H1 (cell line): ENCODE measurements at regions not wholly inside any gene's neighbourhood (a gene's known extent, or its start where the extent isn't known, plus 50 kb on each side); places are given as distances from the start of the nearest gene placed in this dataset.

Source experiments
- CTCF ChIA-PET: fragments of 300-600 bp; sonication (Branson Sonifier 250); formaldehyde crosslinking; loops from one replicate; lab custom pipeline; 2021; ENCODE audit not compliant: partially characterized antibody; lab: Charles Lee
- POLR2A ChIA-PET: fragments of 300-600 bp; sonication (Branson Sonifier 250); formaldehyde crosslinking; loops from one replicate; lab custom pipeline; 2021; ENCODE audit warnings: inconsistent platforms; ENCODE audit not compliant: partially characterized antibody; lab: Charles Lee
- DNase-seq, 2 experiments: peaks; one replicate each; pipeline versions ENCODE4 v3.0.0 to v3.0.0-alpha.2; 2010 to 2022; ENCODE audit warnings: low spot score in 2 of 2, low read depth in 1 of 2, mixed read lengths in 1 of 2
- FAIRE-seq: peaks from 2 replicates; lab custom pipeline; 2011; peaks lifted over from hg19 to GRCh38; lab: Jason Lieb, UNC
- H2AFZ ChIP-seq: 2 replicates; pipeline ENCODE4 v1.8.1; 2012; ENCODE audit warnings: low read length, inconsistent platforms
- H2AK5ac ChIP-seq: 2 replicates; pipeline ENCODE4 v1.6.1; 2013; ENCODE audit warnings: low read depth, low read length
- H2BK120ac ChIP-seq: replicated peaks from 2 replicates; pipeline ENCODE3; 2013; ENCODE audit warnings: low read depth, low read length, inconsistent platforms
- H2BK12ac ChIP-seq: 2 replicates; pipeline ENCODE4 v1.6.1; 2013; ENCODE audit warnings: low read depth, low read length
- H2BK15ac ChIP-seq: 2 replicates; pipeline ENCODE4 v1.6.1; 2013; ENCODE audit warnings: low read length
- H2BK20ac ChIP-seq: 2 replicates; pipeline ENCODE4 v1.6.1; 2013; ENCODE audit warnings: low read length
- H2BK5ac ChIP-seq: 2 replicates; pipeline ENCODE4 v1.6.1; 2013; ENCODE audit warnings: low read depth, low read length
- H3K14ac ChIP-seq: 2 replicates; pipeline ENCODE4 v1.6.1; 2013; ENCODE audit warnings: inconsistent platforms; ENCODE audit not compliant: insufficient read length
- H3K18ac ChIP-seq: 2 replicates; pipeline ENCODE4 v1.6.1; 2013; ENCODE audit warnings: low read length; ENCODE audit errors: extremely low read depth
- H3K23ac ChIP-seq: 2 replicates; pipeline ENCODE4 v1.6.1; 2013; ENCODE audit warnings: inconsistent platforms; ENCODE audit not compliant: insufficient read length
- H3K23me2 ChIP-seq: 2 replicates; pipeline ENCODE4 v1.6.1; 2013; ENCODE audit warnings: low read depth, low read length
- H3K27ac ChIP-seq: 2 replicates; pipeline ENCODE4 v1.6.1; 2011; ENCODE audit warnings: low read depth, low read length, inconsistent platforms
- H3K27me3 ChIP-seq, 4 experiments: replicated peaks in 1 of 4; 1 replicate in 1 of 4; 2 replicates in 3 of 4; pipeline versions ENCODE4 v1.6.1 to v1.8.1; 2011 to 2013; ENCODE audit warnings: low read length in 3 of 4, mild to moderate bottlenecking in 3 of 4, inconsistent platforms in 2 of 4, mixed read lengths in 2 of 4, moderate library complexity in 1 of 4; ENCODE audit not compliant: control insufficient read depth in 3 of 4, insufficient read depth in 3 of 4; ENCODE audit errors: extremely low read depth in 1 of 4
- H3K36me3 ChIP-seq, 4 experiments: 2 replicates each; pipeline versions ENCODE4 v1.6.1 to v1.8.1; 2011 to 2013; ENCODE audit warnings: mild to moderate bottlenecking in 4 of 4, low read length in 3 of 4, moderate library complexity in 2 of 4, control low read depth in 1 of 4, inconsistent platforms in 1 of 4; ENCODE audit not compliant: insufficient read depth in 4 of 4, control insufficient read depth in 2 of 4
- H3K4ac ChIP-seq: replicated peaks from 2 replicates; pipeline ENCODE3; 2013; ENCODE audit warnings: low read length, low read depth, mixed read lengths, inconsistent platforms; ENCODE audit not compliant: insufficient read length
- H3K4me1 ChIP-seq, 4 experiments: replicated peaks in 1 of 4; 1 replicate in 1 of 4; 2 replicates in 3 of 4; pipeline versions ENCODE4 v1.6.1 to v1.8.1; 2011 to 2013; ENCODE audit warnings: low read length in 3 of 4, inconsistent platforms in 2 of 4, mixed read lengths in 1 of 4; ENCODE audit not compliant: insufficient read depth in 4 of 4, control insufficient read depth in 3 of 4
- H3K4me2 ChIP-seq, 2 experiments: 2 replicates each; pipeline versions ENCODE4 v1.6.1 to v1.8.1; 2011 to 2013; ENCODE audit warnings: low read depth in 2 of 2, low read length in 2 of 2, control low read depth in 1 of 2, inconsistent platforms in 1 of 2, mild to moderate bottlenecking in 1 of 2; ENCODE audit not compliant: insufficient read depth in 1 of 2
- H3K4me3 ChIP-seq, 4 experiments: fragments of 200-600, 300-600 bp in 1 of 4; sonication (generic), shearing (Covaris generic), sonication (Bioruptor Twin) in 1 of 4; 2 replicates each; pipeline versions ENCODE4 v1.5.1 to v1.8.1; 2011 to 2016; ENCODE audit warnings: low read length in 4 of 4, low read depth in 3 of 4, control low read depth in 2 of 4, inconsistent platforms in 2 of 4, mild to moderate bottlenecking in 2 of 4, mixed read lengths in 1 of 4, moderate library complexity in 1 of 4; ENCODE audit not compliant: insufficient read depth in 2 of 4; ENCODE audit errors: extremely low read depth in 1 of 4
- H3K56ac ChIP-seq: replicated peaks from 2 replicates; pipeline ENCODE3; 2013; ENCODE audit warnings: low read depth, mild to moderate bottlenecking, mixed read lengths, low read length, inconsistent platforms; ENCODE audit not compliant: insufficient read length
- H3K79me1 ChIP-seq: 2 replicates; pipeline ENCODE4 v1.6.1; 2013; ENCODE audit warnings: low read depth, low read length, control low read depth
- H3K79me2 ChIP-seq, 2 experiments: 2 replicates each; pipeline versions ENCODE4 v1.6.1 to v1.8.1; 2012 to 2013; ENCODE audit warnings: low read length in 2 of 2, mild to moderate bottlenecking in 2 of 2, inconsistent platforms in 1 of 2; ENCODE audit not compliant: insufficient read depth in 2 of 2, control insufficient read depth in 1 of 2
- H3K9ac ChIP-seq, 4 experiments: replicated peaks in 1 of 4; 1 replicate in 1 of 4; 2 replicates in 3 of 4; pipeline versions ENCODE4 v1.6.1 to v1.8.1; 2011 to 2013; ENCODE audit warnings: low read depth in 3 of 4, low read length in 3 of 4, control low read depth in 2 of 4, mild to moderate bottlenecking in 2 of 4, moderate library complexity in 2 of 4, inconsistent platforms in 1 of 4; ENCODE audit errors: extremely low read depth in 1 of 4
- H3K9me3 ChIP-seq, 2 experiments: 2 replicates each; pipeline versions ENCODE4 v1.6.1 to v1.8.1; 2012 to 2013; ENCODE audit warnings: mild to moderate bottlenecking in 2 of 2, moderate library complexity in 2 of 2, control low read depth in 1 of 2, inconsistent platforms in 1 of 2, low read depth in 1 of 2, low read length in 1 of 2, mixed read lengths in 1 of 2; ENCODE audit not compliant: insufficient read depth in 2 of 2
- H4K20me1 ChIP-seq, 2 experiments: replicated peaks in 1 of 2; 2 replicates each; pipeline versions ENCODE3 to v1.8.1; 2011 to 2013; ENCODE audit warnings: inconsistent platforms in 2 of 2, low read length in 2 of 2, mild to moderate bottlenecking in 1 of 2; ENCODE audit not compliant: insufficient read depth in 2 of 2, control insufficient read depth in 1 of 2
- H4K5ac ChIP-seq: 2 replicates; pipeline ENCODE4 v1.6.1; 2013; ENCODE audit warnings: low read length, low read depth, mixed read lengths, inconsistent platforms; ENCODE audit not compliant: insufficient read length
- H4K8ac ChIP-seq: 2 replicates; pipeline ENCODE4 v1.8.0; 2013; ENCODE audit warnings: mild to moderate bottlenecking, moderate library complexity, low read length, inconsistent platforms; ENCODE audit not compliant: insufficient read depth; ENCODE audit errors: extremely low read depth
- H4K91ac ChIP-seq: replicated peaks from 2 replicates; pipeline ENCODE3; 2013; ENCODE audit warnings: low read length, mixed read lengths, inconsistent platforms; ENCODE audit not compliant: insufficient read length
- CHD2 ChIP-seq: IDR thresholded peaks from 2 replicates; pipeline ENCODE4 v1.6.1; 2012; ENCODE audit warnings: low read length, improper control_type of control experiment
- CREB1 ChIP-seq: IDR thresholded peaks from 2 replicates; pipeline ENCODE4 v1.6.1; 2012; ENCODE audit warnings: inconsistent platforms
- FOSL1 ChIP-seq: IDR thresholded peaks from 2 replicates; pipeline ENCODE4 v1.6.1; 2011; ENCODE audit warnings: mild to moderate bottlenecking, low read depth, low read length, moderate library complexity; ENCODE audit not compliant: insufficient read depth
- JUN ChIP-seq: IDR thresholded peaks from 2 replicates; pipeline ENCODE4 v1.6.1; 2011; ENCODE audit warnings: low read depth, mild to moderate bottlenecking, improper control_type of control experiment, low read length
- NRF1 ChIP-seq: IDR thresholded peaks from 2 replicates; pipeline ENCODE4 v1.6.1; 2011; ENCODE audit warnings: mild to moderate bottlenecking, low read depth, low read length, improper control_type of control experiment
- RFX5 ChIP-seq: IDR thresholded peaks from 2 replicates; pipeline ENCODE4 v1.6.1; 2011; ENCODE audit warnings: low read depth, low read length, improper control_type of control experiment, borderline replicate concordance
- SIN3A ChIP-seq, 2 experiments: IDR thresholded peaks in 1 of 2; conservative IDR thresholded peaks in 1 of 2; 2 replicates each; pipeline ENCODE4 v1.6.1; 2011 to 2012; ENCODE audit warnings: low read length in 2 of 2, improper control_type of control experiment in 1 of 2, low read depth in 1 of 2, mild to moderate bottlenecking in 1 of 2
- SIRT6 ChIP-seq: IDR thresholded peaks from one replicate; pipeline ENCODE4 v1.7.1; 2012; ENCODE audit warnings: low read length, inconsistent platforms
- SP1 ChIP-seq: IDR thresholded peaks from 2 replicates; pipeline ENCODE4 v1.6.1; 2011; ENCODE audit warnings: low read depth, low read length
- SP2 ChIP-seq: IDR thresholded peaks from 2 replicates; pipeline ENCODE4 v1.6.1; 2012; ENCODE audit warnings: mild to moderate bottlenecking, low read length, inconsistent platforms
- TAF7 ChIP-seq: optimal IDR thresholded peaks from 2 replicates; pipeline ENCODE3; 2011; ENCODE audit warnings: low read depth, mild to moderate bottlenecking, inconsistent platforms, low read length, moderate library complexity, borderline replicate concordance
- WGBS, 2 experiments: shearing (Covaris generic) in 1 of 2; methylation state at CpG; one replicate each; pipeline versions ENCODE4 v1.1.6 to v1.1.7; 2013 to 2015; ENCODE audit warnings: low lambda C conversion rate in 2 of 2, mixed read lengths in 2 of 2, inconsistent platforms in 1 of 2, low coverage in 1 of 2, missing lambda C conversion rate in 1 of 2; ENCODE audit not compliant: insufficient replicate concordance in 2 of 2, insufficient coverage in 1 of 2, insufficient read length in 1 of 2; ENCODE audit errors: extremely low coverage in 1 of 2, missing lambda C conversion rate in 1 of 2; 5-methylcytosine and 5-hydroxymethylcytosine counted together

GRCh38 chr10:117457071-117457810, 82.0 kb upstream of the PDZD8 start:
- no peaks in the 10 kb centered on the region for H3K27me3 ChIP-seq
- H2BK5ac ChIP-seq = no peak overlapping the region
- H3K23ac ChIP-seq = no peak overlapping the region
- H3K4me1 ChIP-seq = peaks cover 0 to 9% (median 2%) of the 10 kb centered on the region in 4 experiments; a peak in 3 of 7 replicates
- ChIA-PET POLR2A (no interaction called here), CTCF (interaction anchor here (0.8 to 7.0 kb wide), 7 partner anchors 6 to 241 kb away, joined by 3 to 65 read pairs (median 6); no protein-coding TSS in a partner anchor)
- no peak overlapping the region for H2AK5ac ChIP-seq
- no peak overlapping the region for H3K4me3 ChIP-seq
- DNase-seq (no peak), FAIRE-seq (no peak)
- H4K20me1 ChIP-seq = no peaks in the 10 kb centered on the region
- 82% methylated on average over 11 of the region's 11 CpGs; no CpG with 5 or more reads in 1 of the 2 experiments for WGBS, 2 experiments
- H3K18ac ChIP-seq = no peak overlapping the region; the same call in 1 of the 2 replicates
- no peaks in the 10 kb centered on the region for H3K79me2 ChIP-seq
- H3K9me3 ChIP-seq = peaks cover 6 to 9% of the 10 kb centered on the region in 2 experiments; a peak in 3 of 4 replicates
- no peak overlapping the region for H2BK12ac ChIP-seq
- no peak overlapping the region for H2BK20ac ChIP-seq
- no peak overlapping the region for H3K56ac ChIP-seq
- no peak overlapping the region for H4K91ac ChIP-seq
- no peak overlapping the region for H2BK15ac ChIP-seq
- no peak overlapping the region for H2AFZ ChIP-seq
- H2BK120ac ChIP-seq = no peak overlapping the region
- no peak overlapping the region for H4K5ac ChIP-seq
- no peak overlapping the region for H3K4me2 ChIP-seq
- H3K79me1 ChIP-seq = no peaks in the 10 kb centered on the region
- no peaks in the 10 kb centered on the region for H3K36me3 ChIP-seq
- no peaks in the 10 kb centered on the region for H3K23me2 ChIP-seq
- no peak overlapping the region for H3K14ac ChIP-seq
- H3K27ac ChIP-seq = no peak overlapping the region
- TF ChIP-seq CHD2 (no peak), SP2 (no peak), SP1 (no peak), SIN3A (conservative IDR thresholded peaks at IDR 0.05 in 1 of 2, IDR thresholded peaks at IDR 0.05 in 1 of 2; ENCODE audit: low read depth in 1 of 2, low read length in 2 of 2) (no peak), JUN (no peak), RFX5 (no peak), TAF7 (no peak), CREB1 (no peak), NRF1 (no peak), FOSL1 (no peak), SIRT6 (no peak)
- H3K4ac ChIP-seq = no peak overlapping the region
- no peak overlapping the region for H4K8ac ChIP-seq
- H3K9ac ChIP-seq = no peak overlapping the region
